H9 (cell line): ENCODE measurements at regions not wholly inside any gene's neighbourhood (a gene's known extent, or its start where the extent isn't known, plus 50 kb on each side); places are given as distances from the start of the nearest gene placed in this dataset.

ENCODE experiments used
- DNase-seq: peaks from one replicate; pipeline ENCODE4 v3.0.0-alpha.2; 2017
- H2AFZ ChIP-seq: one replicate; pipeline ENCODE4 v1.6.1; 2013; ENCODE audit warnings: mild to moderate bottlenecking, low read length, control low read depth, moderate library complexity
- H2AK5ac ChIP-seq: 2 replicates; pipeline ENCODE4 v1.6.1; 2013; ENCODE audit warnings: low read length, control low read depth, mixed read lengths; ENCODE audit not compliant: insufficient read length
- H2BK120ac ChIP-seq: one replicate; pipeline ENCODE4 v1.6.1; 2013; ENCODE audit warnings: low read depth, mild to moderate bottlenecking, low read length, control low read depth, inconsistent platforms; ENCODE audit not compliant: poor library complexity, severe bottlenecking
- H2BK12ac ChIP-seq: 2 replicates; pipeline ENCODE4 v1.6.1; 2013; ENCODE audit warnings: low read length, control low read depth, mixed read lengths, low read depth; ENCODE audit not compliant: insufficient read length
- H2BK15ac ChIP-seq: 2 replicates; pipeline ENCODE4 v1.6.1; 2013; ENCODE audit warnings: low read depth, low read length, control low read depth
- H2BK20ac ChIP-seq: one replicate; pipeline ENCODE4 v1.6.1; 2013; ENCODE audit warnings: low read depth, mild to moderate bottlenecking, low read length, control low read depth, inconsistent platforms; ENCODE audit not compliant: poor library complexity, severe bottlenecking
- H2BK5ac ChIP-seq: 2 replicates; pipeline ENCODE4 v1.6.1; 2013; ENCODE audit warnings: low read length, control low read depth, mixed read lengths; ENCODE audit not compliant: insufficient read length
- H3K14ac ChIP-seq: 2 replicates; pipeline ENCODE4 v1.6.1; 2013; ENCODE audit warnings: low read length, control low read depth; ENCODE audit not compliant: insufficient read depth
- H3K18ac ChIP-seq: 2 replicates; pipeline ENCODE4 v1.6.1; 2013; ENCODE audit warnings: low read depth, mild to moderate bottlenecking, mixed read lengths, low read length, control low read depth; ENCODE audit not compliant: insufficient read length
- H3K23ac ChIP-seq: 2 replicates; pipeline ENCODE4 v1.6.1; 2013; ENCODE audit warnings: low read length, control low read depth, mixed read lengths, low read depth; ENCODE audit not compliant: insufficient read length
- H3K23me2 ChIP-seq: 2 replicates; pipeline ENCODE4 v1.6.1; 2013; ENCODE audit warnings: low read depth, mild to moderate bottlenecking, mixed read lengths, low read length, control low read depth; ENCODE audit not compliant: insufficient read length, poor library complexity, severe bottlenecking
- H3K27ac ChIP-seq: 2 replicates; pipeline ENCODE4 v1.5.1; 2013; ENCODE audit warnings: low read length, control low read depth, mixed read lengths, low read depth; ENCODE audit not compliant: insufficient read length
- H3K27me3 ChIP-seq: 2 replicates; pipeline ENCODE4 v1.6.1; 2013; ENCODE audit warnings: low read length, control low read depth, inconsistent platforms; ENCODE audit not compliant: insufficient read depth
- H3K4ac ChIP-seq: 2 replicates; pipeline ENCODE4 v1.6.1; 2013; ENCODE audit warnings: low read depth, mild to moderate bottlenecking, control low read depth, inconsistent platforms, low read length, moderate library complexity
- H3K4me1 ChIP-seq: 2 replicates; pipeline ENCODE4 v1.6.1; 2013; ENCODE audit warnings: low read length, control low read depth, inconsistent platforms; ENCODE audit not compliant: insufficient read depth
- H3K4me2 ChIP-seq: 2 replicates; pipeline ENCODE4 v1.6.1; 2013; ENCODE audit warnings: low read length, control low read depth, mixed read lengths; ENCODE audit not compliant: insufficient read length, insufficient read depth
- H3K56ac ChIP-seq: 2 replicates; pipeline ENCODE4 v1.6.1; 2013; ENCODE audit warnings: low read depth, mild to moderate bottlenecking, mixed read lengths, low read length, control low read depth; ENCODE audit not compliant: insufficient read length
- H3K79me1 ChIP-seq: 2 replicates; pipeline ENCODE4 v1.6.1; 2013; ENCODE audit warnings: low read depth, mild to moderate bottlenecking, moderate library complexity, low read length, control low read depth, inconsistent platforms; ENCODE audit not compliant: insufficient read depth, poor library complexity, severe bottlenecking
- H3K79me2 ChIP-seq: 2 replicates; pipeline ENCODE4 v1.6.1; 2013; ENCODE audit warnings: low read length, control low read depth, inconsistent platforms; ENCODE audit not compliant: insufficient read depth
- H3K9ac ChIP-seq: 2 replicates; pipeline ENCODE4 v1.6.1; 2013; ENCODE audit warnings: low read length, control low read depth, mixed read lengths; ENCODE audit not compliant: insufficient read length; ENCODE audit errors: extremely low read depth
- H3K9me3 ChIP-seq: one replicate; pipeline ENCODE4 v1.6.1; 2013; ENCODE audit warnings: low read depth, low read length, inconsistent platforms; ENCODE audit not compliant: control insufficient read depth
- H3T11ph ChIP-seq: one replicate; pipeline ENCODE4 v1.6.1; 2013; ENCODE audit warnings: mild to moderate bottlenecking, low read length, control low read depth, inconsistent platforms
- H4K20me1 ChIP-seq: one replicate; pipeline ENCODE4 v1.6.1; 2013; ENCODE audit not compliant: control insufficient read depth, insufficient read length, insufficient read depth
- H4K5ac ChIP-seq: 2 replicates; pipeline ENCODE4 v1.6.1; 2013; ENCODE audit warnings: low read depth, mild to moderate bottlenecking, mixed read lengths, low read length, control low read depth; ENCODE audit not compliant: insufficient read length
- H4K8ac ChIP-seq: replicated peaks from 2 replicates; pipeline ENCODE4 v1.6.1; 2013; ENCODE audit warnings: low read length, control low read depth, mixed read lengths, low read depth; ENCODE audit not compliant: insufficient read length
- H4K91ac ChIP-seq: 2 replicates; pipeline ENCODE4 v1.6.1; 2013; ENCODE audit warnings: low read depth, mild to moderate bottlenecking, moderate library complexity, mixed read lengths, low read length, control low read depth; ENCODE audit not compliant: insufficient read length
- H3K27ac Mint-ChIP-seq, 3 experiments: 2 replicates in 2 of 3; 3 replicates in 1 of 3; pipeline ENCODE4 v1.8.0; 2020 to 2021; ENCODE audit warnings: mixed read lengths in 3 of 3, mild to moderate bottlenecking in 1 of 3, moderate library complexity in 1 of 3
- H3K27me3 Mint-ChIP-seq: 2 replicates; pipeline ENCODE4 v1.8.0; 2021; ENCODE audit warnings: low read depth, mild to moderate bottlenecking, moderate library complexity, mixed read lengths
- H3K36me3 Mint-ChIP-seq, 3 experiments: 2 replicates in 2 of 3; 3 replicates in 1 of 3; pipeline ENCODE4 v1.8.0; 2020 to 2021; ENCODE audit warnings: low read depth in 3 of 3, mixed read lengths in 3 of 3; ENCODE audit not compliant: insufficient read depth in 1 of 3
- H3K4me1 Mint-ChIP-seq, 2 experiments: 2 replicates each; pipeline ENCODE4 v1.8.0; 2020; ENCODE audit warnings: mixed read lengths in 2 of 2
- H3K4me3 Mint-ChIP-seq, 2 experiments: 2 replicates in 1 of 2; 3 replicates in 1 of 2; pipeline ENCODE4 v1.8.0; 2020 to 2021; ENCODE audit warnings: mild to moderate bottlenecking in 2 of 2, mixed read lengths in 2 of 2, moderate library complexity in 1 of 2
- H3K9me3 Mint-ChIP-seq, 2 experiments: 2 replicates in 1 of 2; 3 replicates in 1 of 2; pipeline ENCODE4 v1.8.0; 2020; ENCODE audit warnings: mild to moderate bottlenecking in 2 of 2, mixed read lengths in 2 of 2, moderate library complexity in 1 of 2
- CTCF ChIP-seq: fragments of 200-600 bp; sonication (generic); conservative IDR thresholded peaks from 3 replicates; pipeline ENCODE4 v1.8.0; 2021; ENCODE audit warnings: antibody characterized with exemption, mild to moderate bottlenecking
- WGBS: extraction: QIAGEN DNeasy Blood & Tissue Kit; methylation state at CpG from one replicate; pipeline ENCODE4 v1.1.7; 2013; ENCODE audit warnings: missing lambda C conversion rate, low lambda C conversion rate, mixed read lengths; ENCODE audit not compliant: insufficient read length; ENCODE audit errors: extremely low coverage; 5-methylcytosine and 5-hydroxymethylcytosine counted together

GRCh38 chr3:151596940-151597339, 136.1 kb upstream of the IGSF10 start:
- H4K20me1 ChIP-seq, result no peaks in the 10 kb centered on the region
- Mint-ChIP-seq H3K27me3 (no peaks in the 10 kb centered on the region), H3K36me3 (no peaks in the 10 kb centered on the region), H3K27ac (no peak overlapping the region; a peak in 1 of 7 replicates), H3K4me1 (peaks cover 13 to 15% of the 10 kb centered on the region in 2 experiments), H3K9me3 (no peaks in the 10 kb centered on the region), H3K4me3 (no peak overlapping the region)
- no CpG with 5 or more reads among the region's 5 CpGs for WGBS
- no peak overlapping the region for H2BK20ac ChIP-seq
- H3K4me1 ChIP-seq, result no peaks in the 10 kb centered on the region; the same call in 1 of the 2 replicates
- H4K8ac ChIP-seq, result no peak overlapping the region
- H3K27ac ChIP-seq, result no peak overlapping the region
- no peaks in the 10 kb centered on the region for H3K27me3 ChIP-seq
- no peak overlapping the region for H3K4ac ChIP-seq
- H3T11ph ChIP-seq, result no peak overlapping the region
- H2BK120ac ChIP-seq, result no peak overlapping the region
- no peak overlapping the region for H2AFZ ChIP-seq
- no peak overlapping the region for H3K56ac ChIP-seq
- no peak overlapping the region for H3K4me2 ChIP-seq
- no peaks in the 10 kb centered on the region for H3K79me2 ChIP-seq
- no peaks in the 10 kb centered on the region for H3K79me1 ChIP-seq
- no peaks in the 10 kb centered on the region for H3K23me2 ChIP-seq
- DNase-seq, result no peak
- no peak overlapping the region for H4K5ac ChIP-seq
- no peak overlapping the region for H3K23ac ChIP-seq
- H2BK15ac ChIP-seq, result no peak overlapping the region
- no peak overlapping the region for H4K91ac ChIP-seq
- no peak overlapping the region for H2BK12ac ChIP-seq
- H3K18ac ChIP-seq, result no peak overlapping the region
- H3K9me3 ChIP-seq, result no peaks in the 10 kb centered on the region
- TF ChIP-seq CTCF, result no peak
- H2AK5ac ChIP-seq, result no peak overlapping the region
- H2BK5ac ChIP-seq, result no peak overlapping the region
- no peak overlapping the region for H3K14ac ChIP-seq
- no peak overlapping the region for H3K9ac ChIP-seq
